GM21786 (cell line): ENCODE measurements at regions not wholly inside any gene's neighbourhood (a gene's known extent, or its start where the extent isn't known, plus 50 kb on each side); places are given as distances from the start of the nearest gene placed in this dataset.

Source experiments
- ATAC-seq: cut with Tn5 transposase; IDR thresholded peaks from one replicate; pipeline ENCODE4 v1.9.1; 2021; ENCODE audit not compliant: unreplicated experiment

- ATAC-seq: no peak
Observed at GRCh38 chr18:22467760-22468553, 50.2 kb upstream of the CTAGE1 start.

GRCh38 chr18:22468554-22468891 is 50.8 kb upstream of the CTAGE1 start:
- ATAC-seq: no peak

- no peak for ATAC-seq
Observed at GRCh38 chr18:22469061-22469734, 51.5 kb upstream of the CTAGE1 start.

GRCh38 chr18:22469926-22470247 is 52.2 kb upstream of the CTAGE1 start:
- ATAC-seq: no peak

GRCh38 chr18:22470248-22471235 is 52.8 kb upstream of the CTAGE1 start:
- no peak for ATAC-seq

GRCh38 chr18:22471546-22472131 is 53.9 kb upstream of the CTAGE1 start:
- ATAC-seq: no peak

GRCh38 chr18:22473366-22473765 is 55.7 kb upstream of the CTAGE1 start:
- no peak for ATAC-seq

GRCh38 chr18:22475426-22476100 is 57.8 kb upstream of the CTAGE1 start:
- ATAC-seq: no peak

GRCh38 chr18:22477222-22477621 is 59.5 kb upstream of the CTAGE1 start:
- no peak for ATAC-seq

- no peak for ATAC-seq
Observed at GRCh38 chr18:22482948-22483347, 65.2 kb upstream of the CTAGE1 start.

DNA sequence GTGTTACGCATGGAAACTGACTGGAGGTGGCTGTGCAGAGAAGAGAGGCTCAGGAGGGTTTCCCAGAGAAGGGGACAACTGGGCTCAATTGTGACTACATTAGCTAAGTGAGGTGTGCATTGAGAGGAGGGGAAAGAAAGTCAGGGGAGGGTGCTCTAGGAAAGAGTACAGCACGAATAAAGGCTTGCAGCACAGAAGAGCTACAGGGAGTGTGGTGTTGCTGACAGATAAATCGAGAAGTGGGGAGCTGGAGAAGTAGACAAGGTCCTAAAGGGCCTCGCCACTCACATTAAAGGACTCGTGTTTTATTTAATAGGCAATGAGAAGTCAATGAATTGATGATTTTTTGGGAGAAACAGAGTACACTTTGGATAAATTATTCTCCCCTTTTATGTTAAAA is 65.7 kb upstream of the CTAGE1 start:
- no peak for ATAC-seq

DNA sequence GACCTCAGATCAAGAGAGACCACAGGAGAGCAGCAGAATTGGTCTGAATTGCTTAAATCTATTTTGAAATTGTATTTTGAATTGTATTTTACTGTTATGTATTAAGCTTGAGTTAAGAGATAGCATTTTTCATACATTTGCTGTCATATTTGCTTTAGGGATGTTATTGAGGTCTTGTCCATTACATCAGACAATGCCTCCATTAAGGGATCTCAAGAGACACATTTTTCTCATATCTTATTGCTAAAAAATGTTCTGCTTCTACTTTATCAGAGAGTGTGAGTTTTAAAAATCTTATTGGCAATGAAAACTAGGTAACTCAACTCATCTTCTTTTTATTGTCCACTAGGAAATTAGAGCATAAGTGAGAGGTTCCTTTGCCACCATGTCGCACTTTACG is 66.8 kb upstream of the CTAGE1 start:
- ATAC-seq: no peak

GRCh38 chr18:22485808-22486244 is 68.1 kb upstream of the CTAGE1 start:
- no peak for ATAC-seq

DNA sequence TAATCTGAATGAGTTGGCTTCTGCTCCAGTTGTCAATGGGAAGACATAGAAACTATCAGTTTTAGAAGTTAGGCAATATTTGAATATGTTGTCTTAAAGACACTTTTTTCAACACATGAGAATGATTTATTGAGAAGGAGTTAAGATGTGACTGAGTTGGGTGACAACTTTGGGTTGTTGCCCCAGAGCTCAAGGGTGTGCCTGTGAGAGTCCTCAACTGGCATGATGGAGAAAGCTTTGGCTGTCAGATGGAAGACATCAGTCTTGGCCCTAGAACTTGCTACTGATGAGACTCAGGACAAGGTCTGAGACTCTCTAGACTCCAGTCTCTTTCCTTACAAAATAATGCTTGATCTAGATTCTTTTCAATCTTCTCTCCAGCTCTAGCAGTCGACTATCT is 69.0 kb upstream of the CTAGE1 start:
- no peak for ATAC-seq

- no peak for ATAC-seq
Observed at GRCh38 chr18:22488554-22488953, 70.8 kb upstream of the CTAGE1 start.

- ATAC-seq: no peak
Observed at GRCh38 chr18:22489704-22490103, 72.0 kb upstream of the CTAGE1 start.

- no peak for ATAC-seq
Observed at GRCh38 chr18:22490429-22490846, 72.7 kb upstream of the CTAGE1 start.

DNA sequence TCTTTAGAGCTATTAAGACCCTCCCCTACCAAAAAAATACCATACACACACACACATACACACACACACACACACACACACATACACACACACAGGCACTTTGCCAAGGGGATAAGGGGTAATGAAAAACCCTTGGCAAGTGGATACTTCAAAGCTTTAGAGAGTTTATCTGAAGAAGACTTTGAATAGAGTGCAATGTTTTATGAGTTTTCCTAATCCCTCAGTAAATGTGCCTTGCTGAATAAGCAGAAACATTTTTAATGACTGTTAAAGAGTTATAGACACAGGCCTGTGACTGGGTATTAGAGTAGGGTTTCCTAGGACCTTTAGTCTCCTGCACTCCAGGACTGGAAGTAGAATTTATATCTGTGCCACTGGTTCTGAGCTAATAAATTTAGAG is 75.5 kb upstream of the CTAGE1 start:
- no peak for ATAC-seq

- ATAC-seq: no peak
Observed at GRCh38 chr18:22493940-22494339, 76.2 kb upstream of the CTAGE1 start.

DNA sequence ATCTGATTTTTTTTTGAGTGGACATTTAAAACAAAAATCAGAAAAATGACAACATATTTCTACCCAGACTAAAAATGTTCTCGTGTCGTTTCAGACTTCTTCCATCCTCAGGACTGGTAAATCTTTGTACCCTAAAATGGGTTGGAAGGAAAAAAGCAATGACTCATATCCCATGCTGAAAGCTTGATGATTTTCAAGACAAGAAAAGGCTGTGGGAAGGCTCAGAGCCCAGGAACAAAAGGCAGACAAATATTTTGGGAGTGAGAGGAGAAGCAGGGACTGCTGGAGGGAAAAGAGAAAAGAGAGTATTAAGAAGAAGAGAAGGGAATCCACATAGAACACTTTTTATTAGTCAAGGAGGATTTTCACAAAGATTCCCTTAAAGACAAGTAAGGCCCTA is 77.1 kb upstream of the CTAGE1 start:
- no peak for ATAC-seq

DNA sequence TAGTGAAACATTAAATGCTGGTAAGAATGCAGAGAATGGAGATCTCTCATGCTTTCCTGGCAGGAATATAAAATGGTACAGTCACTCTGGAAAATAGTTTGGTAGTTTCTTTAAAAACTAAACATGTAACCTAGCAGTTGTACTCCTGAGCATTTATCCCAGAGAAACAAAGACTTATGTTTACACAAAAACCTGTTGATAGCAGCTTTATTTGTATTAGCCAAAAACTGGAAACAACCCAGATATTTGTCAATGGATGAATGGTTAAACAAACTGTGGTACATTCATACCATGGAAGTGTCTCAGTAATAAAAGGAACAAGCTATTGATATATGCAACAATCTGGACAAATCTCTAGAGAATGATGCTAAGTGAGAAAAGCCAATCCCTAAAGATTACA is 81.7 kb upstream of the CTAGE1 start:
- no peak for ATAC-seq
